Right ventricle myocardium superior (tissue), 1 donor: ENCODE measurements at regions not wholly inside any gene's neighbourhood (a gene's known extent, or its start where the extent isn't known, plus 50 kb on each side); places are given as distances from the start of the nearest gene placed in this dataset.
A peak's percentile ranks its signal among the peaks of the same experiment; 100 is the strongest.

Experiments
- ATAC-seq: fragments of 200-7000 bp; cut with Tn5 transposase; one replicate; pipeline ENCODE4 v1.9.1; 2020; ENCODE audit warnings: mild to moderate bottlenecking; ENCODE audit not compliant: poor library complexity
- DNase-seq: peaks from one replicate; pipeline ENCODE4 v3.0.0-alpha.2; 2020
- intact Hi-C: fragments of 100-400 bp; cut with DNase I; formaldehyde crosslinking; loops from one replicate; pipeline ENCODE4 v1.11.2; 2022
- donor health status: DM: no; HTN: yes; CAD: no; lungs with severe emphysema.

DNA sequence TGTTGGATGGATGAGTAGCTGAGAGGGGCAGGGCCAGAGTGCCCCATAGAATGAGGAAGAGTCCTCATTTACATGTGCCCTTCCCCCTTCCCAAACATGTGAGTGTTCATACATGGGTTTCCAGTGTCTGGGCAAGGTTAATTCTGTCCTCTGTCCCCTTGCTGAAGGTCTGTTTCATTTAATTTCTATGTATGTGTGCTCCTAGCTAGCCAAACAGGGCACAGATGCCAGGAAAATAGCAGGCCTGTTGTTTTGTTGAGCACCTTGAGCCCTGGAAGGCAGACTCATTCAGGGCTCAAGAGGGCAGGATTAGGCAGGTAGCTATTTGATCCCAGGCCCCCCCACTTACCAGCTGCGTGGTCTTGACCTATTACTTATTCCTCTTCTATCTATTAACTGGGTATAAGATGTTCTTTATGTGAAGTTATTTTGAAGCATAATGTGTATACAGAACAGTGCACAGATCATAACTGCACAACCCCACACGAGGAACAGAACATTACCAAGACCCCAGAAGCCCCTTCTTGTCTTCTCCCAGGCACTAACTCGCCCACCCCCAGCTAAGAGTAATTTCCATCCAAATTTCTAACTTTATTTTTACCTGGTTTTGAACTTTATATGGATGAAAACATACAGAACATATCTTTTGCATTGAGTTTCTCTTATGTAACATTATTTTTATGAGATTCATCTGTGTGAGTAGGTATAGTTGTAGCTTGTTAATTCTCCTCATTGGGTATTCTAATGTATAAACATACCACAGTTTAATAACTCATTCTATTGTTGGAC, 164.3 kb downstream of the RPIA start:
- intact Hi-C loops = no loop called here
- DNase-seq = no peak
- ATAC-seq = no peak

DNA sequence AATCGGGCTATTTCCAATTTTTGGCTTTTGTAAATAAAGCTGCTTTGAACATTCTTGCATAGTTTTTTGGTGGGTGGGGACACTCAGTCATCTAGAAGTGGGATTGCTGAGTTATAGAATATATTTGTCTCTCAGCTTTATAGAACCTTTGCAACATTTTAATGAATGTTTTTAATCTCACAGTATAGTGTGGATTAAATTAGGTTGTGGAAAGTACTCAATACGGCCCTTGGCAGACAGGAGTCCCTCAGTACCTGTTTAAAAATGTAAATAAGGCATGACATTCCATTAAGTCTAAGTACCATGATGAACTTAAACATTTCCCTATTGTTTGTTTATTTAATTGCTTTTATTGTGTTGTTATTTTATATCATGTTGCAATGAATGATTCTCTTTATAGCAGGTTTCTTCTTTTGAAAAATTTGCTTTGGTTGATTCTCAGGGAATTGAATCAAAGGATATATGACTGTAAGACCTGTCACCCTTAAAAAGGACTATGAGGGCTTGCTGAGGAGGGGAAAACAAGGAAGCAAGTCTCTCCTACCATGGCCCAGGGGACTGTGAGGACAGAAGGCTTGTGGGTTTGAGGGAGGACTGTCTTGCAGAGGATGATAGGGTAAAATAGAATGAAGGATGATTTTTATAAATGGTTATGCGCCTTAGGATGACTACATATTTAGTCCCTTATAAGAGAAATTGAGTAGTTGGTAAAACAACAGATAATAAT, 165.1 kb downstream of the RPIA start:
- no peak for ATAC-seq
- DNase-seq = no peak
- intact Hi-C loops = no loop called here

DNA sequence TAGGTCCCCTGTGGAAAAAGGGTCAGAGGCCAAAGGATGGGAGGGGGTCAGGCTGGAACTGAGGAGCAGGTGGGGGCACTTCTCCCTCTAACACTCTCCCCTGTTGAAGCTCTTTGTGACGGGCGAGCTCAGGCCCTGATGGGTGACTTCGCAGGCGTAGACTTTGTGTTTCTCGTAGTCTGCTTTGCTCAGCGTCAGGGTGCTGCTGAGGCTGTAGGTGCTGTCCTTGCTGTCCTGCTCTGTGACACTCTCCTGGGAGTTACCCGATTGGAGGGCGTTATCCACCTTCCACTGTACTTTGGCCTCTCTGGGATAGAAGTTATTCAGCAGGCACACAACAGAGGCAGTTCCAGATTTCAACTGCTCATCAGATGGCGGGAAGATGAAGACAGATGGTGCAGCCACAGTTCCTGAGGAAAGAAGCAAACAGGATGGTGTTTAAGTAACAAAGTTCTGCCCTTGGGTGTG, 165.8 kb downstream of the RPIA start:
- DNase-seq (no peak), ATAC-seq (no peak)
- intact Hi-C loops = no loop called here

DNA sequence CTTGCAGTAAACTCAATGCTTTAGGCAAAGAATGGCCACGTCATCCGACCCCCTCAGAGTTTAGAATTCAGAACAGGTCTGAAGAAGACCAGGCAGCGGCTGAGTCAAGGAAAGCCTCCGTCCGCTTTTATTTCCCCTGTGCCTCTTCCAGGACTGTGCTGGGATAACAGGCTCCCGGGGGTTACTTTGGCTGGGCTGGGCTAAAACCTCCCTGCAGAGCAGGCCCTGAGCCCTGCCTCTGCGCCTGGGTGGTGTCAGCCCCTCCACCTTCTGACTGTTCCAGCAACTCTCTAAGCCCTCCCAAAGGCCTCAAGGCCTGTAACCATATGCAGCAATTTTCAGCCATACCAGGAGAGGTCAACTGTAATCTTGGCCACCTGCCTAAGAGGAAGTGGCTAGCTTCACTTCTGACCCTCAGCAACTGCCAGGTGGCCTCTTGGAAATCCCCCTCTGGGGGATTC, 166.5 kb downstream of the RPIA start:
- ATAC-seq (peak; percentile 18), DNase-seq (no peak)
- intact Hi-C loops = no loop called here

GRCh38 chr2:88859461-88859860, 168.0 kb downstream of the RPIA start:
- ATAC-seq (no peak), DNase-seq (no peak)
- intact Hi-C loops = no loop called here

- no peak for ATAC-seq
- intact Hi-C loops = no loop called here
These were observed 169.1 kb downstream of the RPIA start for GRCh38 chr2:88860421-88861075.

GRCh38 chr2:88865801-88866371, 174.4 kb downstream of the RPIA start:
- ATAC-seq (no peak), DNase-seq (no peak)
- intact Hi-C loops = no loop called here

More at GRCh38 chr2:88860421-88861075, 169.1 kb downstream of the RPIA start:
- no peak for DNase-seq

DNA sequence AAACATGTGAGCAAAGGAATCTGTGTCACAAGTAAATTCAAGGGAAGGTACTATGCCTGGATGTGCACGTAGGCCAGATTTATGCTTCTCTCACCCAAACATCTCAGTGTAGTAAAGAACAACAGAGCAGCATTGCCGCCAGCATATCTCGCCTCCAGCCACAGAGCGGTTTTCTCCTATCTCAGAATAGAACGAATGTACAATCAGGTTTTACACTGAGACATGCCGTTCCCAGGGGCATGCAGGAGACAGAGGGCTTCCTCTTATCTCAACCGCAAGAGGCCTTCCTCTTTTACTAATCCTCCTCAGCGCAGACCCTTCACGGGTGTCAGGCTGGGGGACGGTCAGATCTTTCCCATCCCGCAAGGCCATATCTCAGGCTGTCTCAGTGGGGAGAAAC, 175.3 kb downstream of the RPIA start:
- intact Hi-C loops = no loop called here
- ATAC-seq (no peak), DNase-seq (no peak)

DNA sequence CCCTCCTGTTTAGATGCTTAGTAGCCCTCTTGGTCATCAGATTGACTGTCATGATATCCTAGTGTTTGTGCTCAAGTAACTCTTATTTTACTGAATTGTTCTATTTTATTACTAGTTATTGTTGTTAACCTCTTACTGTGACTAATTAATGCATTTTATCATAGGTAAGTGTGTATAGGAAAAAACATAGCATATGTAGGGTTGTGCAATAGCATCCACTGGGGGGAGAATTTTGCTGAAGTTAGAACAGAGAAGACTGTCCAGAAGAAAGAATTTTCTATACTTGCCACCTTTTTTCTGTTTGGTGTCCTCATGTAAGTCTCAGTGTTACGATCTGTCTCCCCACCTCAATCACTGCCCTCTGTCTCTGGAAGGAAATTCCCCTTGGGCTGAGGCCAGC, 177.4 kb downstream of the RPIA start:
- no peak for DNase-seq
- ATAC-seq = no peak
- intact Hi-C loops = no loop called here

- intact Hi-C loops = no loop called here
These were observed 178.9 kb downstream of the RPIA start for GRCh38 chr2:88870267-88870839.

DNA sequence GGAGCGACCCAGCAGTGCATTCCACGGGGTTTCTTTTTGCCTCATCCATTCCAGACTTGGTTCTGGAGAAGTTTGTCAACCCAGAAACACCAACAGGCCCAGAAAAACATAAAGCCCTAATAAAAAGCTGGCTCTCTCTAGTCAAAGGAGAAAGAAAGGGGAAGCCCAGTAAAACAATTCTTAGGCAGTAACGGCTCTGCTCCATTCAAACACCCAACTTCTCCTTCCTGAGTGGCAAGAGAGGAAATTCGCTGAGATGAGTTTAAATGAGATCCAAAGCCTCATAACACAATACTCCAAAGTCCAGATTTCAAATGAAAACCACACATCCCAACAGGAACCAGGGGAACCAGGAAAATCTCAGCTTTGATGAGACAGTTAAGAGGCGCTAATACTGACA, 179.9 kb downstream of the RPIA start:
- no peak for ATAC-seq
- intact Hi-C loops = no loop called here
- no peak for DNase-seq

More at GRCh38 chr2:88870267-88870839, 178.9 kb downstream of the RPIA start:
- no peak for DNase-seq
- ATAC-seq = no peak

GRCh38 chr2:88873620-88874019, 182.1 kb downstream of the RPIA start:
- no peak for DNase-seq
- ATAC-seq = no peak
- intact Hi-C loops = no loop called here

DNA sequence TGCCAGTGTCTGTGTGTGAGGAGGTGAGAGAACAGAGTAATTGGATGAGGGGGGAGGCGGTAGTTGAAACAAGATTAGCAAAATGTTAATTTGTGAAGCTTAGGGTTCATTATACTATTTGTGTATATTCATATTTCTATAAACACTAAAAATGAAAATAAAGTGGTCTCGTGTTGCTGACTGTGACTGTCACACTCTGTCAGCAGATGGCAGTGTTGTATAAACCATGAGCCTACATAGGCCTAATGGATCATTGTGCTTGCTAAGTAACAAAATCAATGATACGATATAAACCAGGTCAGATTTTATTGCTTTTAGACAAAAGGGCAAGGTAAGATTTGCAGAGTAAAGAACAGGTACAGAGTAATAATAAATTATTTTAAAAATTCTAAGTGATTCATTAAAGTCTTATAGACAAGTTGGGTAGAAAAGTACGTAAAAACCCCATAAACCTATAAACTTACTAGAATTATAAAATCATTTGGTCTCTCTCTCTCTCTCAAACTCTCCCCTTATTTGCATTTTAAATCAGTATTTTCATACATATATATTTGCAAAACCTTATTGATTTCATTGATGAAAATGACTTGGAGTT, 182.7 kb downstream of the RPIA start:
- intact Hi-C loops = no loop called here
- ATAC-seq (peak; percentile 79), DNase-seq (no peak)

GRCh38 chr2:88875736-88876135, 184.3 kb downstream of the RPIA start:
- ATAC-seq (no peak), DNase-seq (no peak)
- intact Hi-C loops = no loop called here

DNA sequence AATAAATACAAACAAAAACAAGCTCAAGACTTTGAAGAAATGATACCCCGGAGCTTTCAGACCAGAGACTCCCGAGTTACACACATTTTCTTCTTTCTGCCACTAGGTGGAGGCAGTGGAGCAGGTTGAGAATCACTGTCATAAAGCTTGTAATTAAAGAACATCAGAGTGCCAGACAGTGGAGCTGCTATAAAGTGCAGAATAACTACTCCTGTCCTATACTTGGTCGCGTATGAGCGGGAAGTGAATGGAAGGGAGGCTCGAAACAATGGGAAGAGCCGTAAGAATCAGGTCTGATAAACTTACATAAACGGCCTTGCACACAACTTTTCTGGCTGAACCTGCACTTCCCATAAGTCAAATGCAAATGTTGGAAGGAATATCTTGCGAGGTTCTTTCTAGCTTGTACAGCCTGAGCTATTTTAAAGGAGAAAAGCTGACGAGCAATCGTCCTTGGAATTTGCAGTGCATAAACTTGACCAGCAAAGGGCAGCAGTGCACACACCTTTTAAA, 189.0 kb downstream of the RPIA start:
- peak; percentile 89 for ATAC-seq
- DNase-seq = no peak
- intact Hi-C loops = loop anchor here (10.0 kb wide), 1 partner anchor 136 kb away; no protein-coding TSS in a partner anchor

- ATAC-seq (no peak), DNase-seq (no peak)
- intact Hi-C loops = loop anchor here (10.0 kb wide), 1 partner anchor 140 kb away; no protein-coding TSS in a partner anchor
These were observed 193.8 kb downstream of the RPIA start for GRCh38 chr2:88885275-88885674.

- ATAC-seq = no peak
- intact Hi-C loops = loop anchor here (10.0 kb wide), 1 partner anchor 141 kb away; no protein-coding TSS in a partner anchor
- no peak for DNase-seq
These were observed 194.4 kb downstream of the RPIA start for GRCh38 chr2:88885679-88886416.
